HepG2 (cell line): ENCODE measurements at regions not wholly inside any gene's neighbourhood (a gene's known extent, or its start where the extent isn't known, plus 50 kb on each side); places are given as distances from the start of the nearest gene placed in this dataset.

Source experiments
- ATAC-seq: fragments of 200-7000 bp; cut with Tn5 transposase; 3 replicates; pipeline ENCODE4 v1.9.1; 2020; ENCODE audit warnings: mild to moderate bottlenecking, moderate library complexity
- BruUV-seq: library from RNA; stranded (reverse); fragments of 400-500 nt; replicated peaks from 2 replicates; lab custom pipeline; 2021; lab: Mats Ljungman, UMichigan
- CTCF ChIA-PET: fragments of 300-600 bp; formaldehyde crosslinking; extraction: SDS; loops from one replicate; lab custom pipeline; 2021; ENCODE audit warnings: low total read pairs, inconsistent platforms, low intra/inter-chr PET ratio; lab: Yijun Ruan, JAX
- POLR2A ChIA-PET: fragments of 350-600 bp; sonication (Branson Sonifier 250); formaldehyde crosslinking; loops from one replicate; lab custom pipeline; 2020; ENCODE audit warnings: antibody characterized with exemption, inconsistent platforms; lab: Yijun Ruan, JAX
- DNase-seq: peaks from one replicate; pipeline ENCODE4 v3.0.0-alpha.2; 2015; ENCODE audit warnings: low spot score
- FAIRE-seq: peaks from 3 replicates; lab custom pipeline; 2011; peaks lifted over from hg19 to GRCh38; lab: Jason Lieb, UNC
- H2AFZ ChIP-seq: one replicate; pipeline ENCODE4 v1.6.1; 2011; ENCODE audit warnings: low read length, inconsistent platforms
- H3K27ac ChIP-seq: fragments of 300-600 bp; 3 replicates; pipeline ENCODE4 v1.8.0; 2011; ENCODE audit warnings: mixed run types, mild to moderate bottlenecking, mixed read lengths, low read length, inconsistent platforms; ENCODE audit not compliant: insufficient read depth; ENCODE audit errors: extremely low read length
- H3K27me3 ChIP-seq, 2 experiments: fragments of 200-600 bp in 1 of 2; 2 replicates in 1 of 2; 3 replicates in 1 of 2; pipeline versions ENCODE4 v1.6.0 to v1.8.0; 2011; ENCODE audit warnings: low read length in 2 of 2, mild to moderate bottlenecking in 2 of 2, moderate library complexity in 2 of 2, inconsistent platforms in 1 of 2; ENCODE audit not compliant: insufficient read depth in 2 of 2, control insufficient read depth in 1 of 2
- H3K36me3 ChIP-seq, 2 experiments: fragments of 200-600 bp in 1 of 2; replicated peaks in 1 of 2; 2 replicates in 1 of 2; 3 replicates in 1 of 2; pipeline versions ENCODE4 v1.5.1 to v1.8.0; 2011; ENCODE audit warnings: low read length in 2 of 2, inconsistent platforms in 1 of 2; ENCODE audit not compliant: insufficient read depth in 2 of 2, control insufficient read depth in 1 of 2
- H3K4me1 ChIP-seq: 2 replicates; pipeline ENCODE4 v1.5.1; 2012; ENCODE audit warnings: low read length, inconsistent platforms; ENCODE audit not compliant: insufficient read depth
- H3K4me2 ChIP-seq: 2 replicates; pipeline ENCODE4 v1.6.0; 2011; ENCODE audit warnings: low read depth, low read length, inconsistent platforms
- H3K4me3 ChIP-seq, 3 experiments: fragments of 200-600 bp in 1 of 3; sonication (generic), shearing (Covaris generic) in 1 of 3; replicated peaks in 1 of 3; 2 replicates each; pipeline ENCODE4 v1.5.1; 2011 to 2016; ENCODE audit warnings: low read length in 3 of 3, inconsistent platforms in 2 of 3, low read depth in 2 of 3, mild to moderate bottlenecking in 2 of 3, control low read depth in 1 of 3, mixed read lengths in 1 of 3; ENCODE audit not compliant: insufficient read depth in 1 of 3
- H3K79me2 ChIP-seq: one replicate; pipeline ENCODE4 v1.6.1; 2011; ENCODE audit warnings: low read length, inconsistent platforms; ENCODE audit not compliant: insufficient read depth
- H3K9ac ChIP-seq: 2 replicates; pipeline ENCODE4 v1.6.0; 2011; ENCODE audit warnings: mild to moderate bottlenecking, low read depth, low read length, inconsistent platforms; ENCODE audit not compliant: insufficient read depth
- H3K9me3 ChIP-seq: 2 replicates; pipeline ENCODE4 v1.5.1; 2012; ENCODE audit warnings: mild to moderate bottlenecking, low read length
- H4K20me1 ChIP-seq: 2 replicates; pipeline ENCODE4 v1.6.0; 2011; ENCODE audit warnings: inconsistent platforms, mild to moderate bottlenecking, low read length, moderate library complexity; ENCODE audit not compliant: insufficient read depth
- NFATC3 ChIP-seq: sonication (generic); formaldehyde crosslinking; IDR thresholded peaks from 2 replicates; pipeline ENCODE4 v1.5.1; 2020; ENCODE audit warnings: mild to moderate bottlenecking, missing genetic modification reagents
- NFKBIZ ChIP-seq: IDR thresholded peaks from 2 replicates; pipeline ENCODE4 v1.6.1; 2018; ENCODE audit warnings: missing genetic modification reagents, missing compliant biosample characterization
- POLR2AphosphoS5 ChIP-seq: IDR thresholded peaks from 2 replicates; pipeline ENCODE4 v1.6.1; 2012; ENCODE audit warnings: low read depth, low read length
- TGIF2 ChIP-seq: IDR thresholded peaks from 2 replicates; pipeline ENCODE4 v1.6.1; 2016; ENCODE audit warnings: control low read depth, missing compliant biosample characterization
- ZNF264 ChIP-seq: sonication (generic); formaldehyde crosslinking; IDR thresholded peaks from 2 replicates; pipeline ENCODE4 v1.4.0; 2020; ENCODE audit warnings: missing genetic modification reagents
- ZNF546 ChIP-seq: sonication (generic); formaldehyde crosslinking; conservative IDR thresholded peaks from 2 replicates; pipeline ENCODE4 v1.8.1; 2023; ENCODE audit warnings: mild to moderate bottlenecking, missing genetic modification reagents
- ZNF572 ChIP-seq: sonication (generic); formaldehyde crosslinking; IDR thresholded peaks from 2 replicates; pipeline ENCODE4 v1.5.1; 2020; ENCODE audit warnings: mild to moderate bottlenecking, missing genetic modification reagents
- ZNF816 ChIP-seq: sonication (generic); formaldehyde crosslinking; IDR thresholded peaks from 2 replicates; pipeline ENCODE4 v1.8.0; 2022; ENCODE audit warnings: missing genetic modification reagents, mild to moderate bottlenecking, borderline replicate concordance
- WGBS: methylation state at CpG from one replicate; pipeline ENCODE4 v1.1.6; 2017; ENCODE audit warnings: low lambda C conversion rate; 5-methylcytosine and 5-hydroxymethylcytosine counted together
- in situ Hi-C: cut with HindIII; loops from 2 replicates; pipeline ENCODE4 v1.10.0; 2017; ENCODE audit warnings: low pct_unique_long_range_greater_than_20kb; ENCODE audit not compliant: extremely low pct_ligation_motif_present
- intact Hi-C: fragments of 100-400 bp; cut with micrococcal nuclease; formaldehyde crosslinking; loops from one replicate; pipeline ENCODE4 v1.10.0; 2022; ENCODE audit not compliant: unreplicated experiment
- TF ChIP-seq, protein P1 (sequence below): sonication (generic); formaldehyde crosslinking; IDR thresholded peaks from 2 replicates; pipeline ENCODE4 v1.4.0; 2020; ENCODE audit warnings: missing genetic modification reagents, borderline replicate concordance
- TF ChIP-seq, protein P2 (sequence below): sonication (generic); formaldehyde crosslinking; IDR thresholded peaks from 2 replicates; pipeline ENCODE4; 2020; ENCODE audit warnings: missing genetic modification reagents, mild to moderate bottlenecking, borderline replicate concordance
- TF ChIP-seq, protein P3 (sequence below): sonication (generic); formaldehyde crosslinking; IDR thresholded peaks from 2 replicates; pipeline ENCODE4 v1.5.1; 2020; ENCODE audit warnings: mild to moderate bottlenecking, missing genetic modification reagents, moderate library complexity

DNA sequence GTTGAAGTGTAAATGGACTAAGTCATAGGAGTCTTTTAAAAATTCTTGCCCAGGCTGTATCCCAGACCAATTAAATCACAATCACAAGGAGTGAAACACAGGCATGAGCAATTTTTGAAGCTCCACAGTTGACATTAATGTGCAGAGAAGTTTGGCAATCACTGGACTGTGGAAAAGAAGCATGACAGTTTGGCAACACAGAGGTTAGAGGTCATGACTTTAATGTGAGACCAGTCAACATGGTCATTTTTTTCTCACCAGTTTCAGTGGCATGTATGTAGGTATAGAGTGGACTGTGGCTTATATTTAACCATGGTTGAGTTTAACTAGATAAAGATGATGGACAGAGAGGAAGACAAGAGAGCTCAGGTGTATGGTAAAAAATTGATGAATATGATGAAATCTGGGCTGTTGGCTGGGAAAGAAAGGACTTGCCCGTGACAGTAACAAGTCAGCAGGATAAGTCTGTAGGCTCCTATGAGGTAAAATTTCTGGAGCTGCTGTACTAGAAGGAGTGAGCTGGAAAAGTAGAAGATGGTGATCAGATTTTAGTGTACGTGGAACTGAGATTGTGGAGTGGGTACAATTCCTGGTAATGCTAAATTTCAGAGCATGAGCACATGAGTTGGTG, 432.2 kb upstream of the GHITM start:
- H3K79me2 ChIP-seq, result no peaks in the 10 kb centered on the region
- DNase-seq (no peak), FAIRE-seq (no peak), ATAC-seq (no peak)
- peaks cover 61% of the 10 kb centered on the region for H3K9me3 ChIP-seq
- in situ Hi-C loops (no loop called here), intact Hi-C loops (no loop called here)
- CTCF ChIA-PET, result no interaction called here
- H3K9ac ChIP-seq, result no peak overlapping the region
- POLR2A ChIA-PET, result no interaction called here
- H3K4me2 ChIP-seq, result no peak overlapping the region
- H3K4me3 ChIP-seq, result no peak overlapping the region
- no peaks in the 10 kb centered on the region for H4K20me1 ChIP-seq
- no TSS peak for BruUV-seq
- no peaks in the 10 kb centered on the region for H3K36me3 ChIP-seq
- H2AFZ ChIP-seq, result no peak overlapping the region
- no peaks in the 10 kb centered on the region for H3K4me1 ChIP-seq
- no peak overlapping the region for H3K27ac ChIP-seq
- no peaks in the 10 kb centered on the region for H3K27me3 ChIP-seq
- WGBS, result 2% methylated on average over 2 of the region's 2 CpGs
- TF ChIP-seq ZNF264 (CRISPR knock-in tag) (no peak), POLR2AphosphoS5 (no peak), ZNF546 (no peak), NFKBIZ (CRISPR knock-in tag) (no peak), ZNF572 (CRISPR knock-in tag) (no peak), NFATC3 (CRISPR knock-in tag) (no peak), TGIF2 (CRISPR knock-in tag) (no peak), ZNF816 (CRISPR knock-in tag) (no peak)
- TF ChIP-seq, protein P1, sequence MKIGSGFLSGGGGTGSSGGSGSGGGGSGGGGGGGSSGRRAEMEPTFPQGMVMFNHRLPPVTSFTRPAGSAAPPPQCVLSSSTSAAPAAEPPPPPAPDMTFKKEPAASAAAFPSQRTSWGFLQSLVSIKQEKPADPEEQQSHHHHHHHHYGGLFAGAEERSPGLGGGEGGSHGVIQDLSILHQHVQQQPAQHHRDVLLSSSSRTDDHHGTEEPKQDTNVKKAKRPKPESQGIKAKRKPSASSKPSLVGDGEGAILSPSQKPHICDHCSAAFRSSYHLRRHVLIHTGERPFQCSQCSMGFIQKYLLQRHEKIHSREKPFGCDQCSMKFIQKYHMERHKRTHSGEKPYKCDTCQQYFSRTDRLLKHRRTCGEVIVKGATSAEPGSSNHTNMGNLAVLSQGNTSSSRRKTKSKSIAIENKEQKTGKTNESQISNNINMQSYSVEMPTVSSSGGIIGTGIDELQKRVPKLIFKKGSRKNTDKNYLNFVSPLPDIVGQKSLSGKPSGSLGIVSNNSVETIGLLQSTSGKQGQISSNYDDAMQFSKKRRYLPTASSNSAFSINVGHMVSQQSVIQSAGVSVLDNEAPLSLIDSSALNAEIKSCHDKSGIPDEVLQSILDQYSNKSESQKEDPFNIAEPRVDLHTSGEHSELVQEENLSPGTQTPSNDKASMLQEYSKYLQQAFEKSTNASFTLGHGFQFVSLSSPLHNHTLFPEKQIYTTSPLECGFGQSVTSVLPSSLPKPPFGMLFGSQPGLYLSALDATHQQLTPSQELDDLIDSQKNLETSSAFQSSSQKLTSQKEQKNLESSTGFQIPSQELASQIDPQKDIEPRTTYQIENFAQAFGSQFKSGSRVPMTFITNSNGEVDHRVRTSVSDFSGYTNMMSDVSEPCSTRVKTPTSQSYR, result no peak
- TF ChIP-seq, protein P2, sequence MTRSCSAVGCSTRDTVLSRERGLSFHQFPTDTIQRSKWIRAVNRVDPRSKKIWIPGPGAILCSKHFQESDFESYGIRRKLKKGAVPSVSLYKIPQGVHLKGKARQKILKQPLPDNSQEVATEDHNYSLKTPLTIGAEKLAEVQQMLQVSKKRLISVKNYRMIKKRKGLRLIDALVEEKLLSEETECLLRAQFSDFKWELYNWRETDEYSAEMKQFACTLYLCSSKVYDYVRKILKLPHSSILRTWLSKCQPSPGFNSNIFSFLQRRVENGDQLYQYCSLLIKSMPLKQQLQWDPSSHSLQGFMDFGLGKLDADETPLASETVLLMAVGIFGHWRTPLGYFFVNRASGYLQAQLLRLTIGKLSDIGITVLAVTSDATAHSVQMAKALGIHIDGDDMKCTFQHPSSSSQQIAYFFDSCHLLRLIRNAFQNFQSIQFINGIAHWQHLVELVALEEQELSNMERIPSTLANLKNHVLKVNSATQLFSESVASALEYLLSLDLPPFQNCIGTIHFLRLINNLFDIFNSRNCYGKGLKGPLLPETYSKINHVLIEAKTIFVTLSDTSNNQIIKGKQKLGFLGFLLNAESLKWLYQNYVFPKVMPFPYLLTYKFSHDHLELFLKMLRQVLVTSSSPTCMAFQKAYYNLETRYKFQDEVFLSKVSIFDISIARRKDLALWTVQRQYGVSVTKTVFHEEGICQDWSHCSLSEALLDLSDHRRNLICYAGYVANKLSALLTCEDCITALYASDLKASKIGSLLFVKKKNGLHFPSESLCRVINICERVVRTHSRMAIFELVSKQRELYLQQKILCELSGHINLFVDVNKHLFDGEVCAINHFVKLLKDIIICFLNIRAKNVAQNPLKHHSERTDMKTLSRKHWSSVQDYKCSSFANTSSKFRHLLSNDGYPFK (CRISPR knock-in tag), result no peak
- TF ChIP-seq, protein P3, sequence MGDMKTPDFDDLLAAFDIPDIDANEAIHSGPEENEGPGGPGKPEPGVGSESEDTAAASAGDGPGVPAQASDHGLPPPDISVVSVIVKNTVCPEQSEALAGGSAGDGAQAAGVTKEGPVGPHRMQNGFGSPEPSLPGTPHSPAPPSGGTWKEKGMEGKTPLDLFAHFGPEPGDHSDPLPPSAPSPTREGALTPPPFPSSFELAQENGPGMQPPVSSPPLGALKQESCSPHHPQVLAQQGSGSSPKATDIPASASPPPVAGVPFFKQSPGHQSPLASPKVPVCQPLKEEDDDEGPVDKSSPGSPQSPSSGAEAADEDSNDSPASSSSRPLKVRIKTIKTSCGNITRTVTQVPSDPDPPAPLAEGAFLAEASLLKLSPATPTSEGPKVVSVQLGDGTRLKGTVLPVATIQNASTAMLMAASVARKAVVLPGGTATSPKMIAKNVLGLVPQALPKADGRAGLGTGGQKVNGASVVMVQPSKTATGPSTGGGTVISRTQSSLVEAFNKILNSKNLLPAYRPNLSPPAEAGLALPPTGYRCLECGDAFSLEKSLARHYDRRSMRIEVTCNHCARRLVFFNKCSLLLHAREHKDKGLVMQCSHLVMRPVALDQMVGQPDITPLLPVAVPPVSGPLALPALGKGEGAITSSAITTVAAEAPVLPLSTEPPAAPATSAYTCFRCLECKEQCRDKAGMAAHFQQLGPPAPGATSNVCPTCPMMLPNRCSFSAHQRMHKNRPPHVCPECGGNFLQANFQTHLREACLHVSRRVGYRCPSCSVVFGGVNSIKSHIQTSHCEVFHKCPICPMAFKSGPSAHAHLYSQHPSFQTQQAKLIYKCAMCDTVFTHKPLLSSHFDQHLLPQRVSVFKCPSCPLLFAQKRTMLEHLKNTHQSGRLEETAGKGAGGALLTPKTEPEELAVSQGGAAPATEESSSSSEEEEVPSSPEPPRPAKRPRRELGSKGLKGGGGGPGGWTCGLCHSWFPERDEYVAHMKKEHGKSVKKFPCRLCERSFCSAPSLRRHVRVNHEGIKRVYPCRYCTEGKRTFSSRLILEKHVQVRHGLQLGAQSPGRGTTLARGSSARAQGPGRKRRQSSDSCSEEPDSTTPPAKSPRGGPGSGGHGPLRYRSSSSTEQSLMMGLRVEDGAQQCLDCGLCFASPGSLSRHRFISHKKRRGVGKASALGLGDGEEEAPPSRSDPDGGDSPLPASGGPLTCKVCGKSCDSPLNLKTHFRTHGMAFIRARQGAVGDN (CRISPR knock-in tag), result no peak
